SIG-M5 treated with dmso at 0.1 percent for 504 hours (cell line): ENCODE measurements at regions not wholly inside any gene's neighbourhood (a gene's known extent, or its start where the extent isn't known, plus 50 kb on each side); places are given as distances from the start of the nearest gene placed in this dataset.

Source experiments
- DNase-seq: peaks from one replicate; lab custom pipeline; 2025; ENCODE audit not compliant: unreplicated experiment; lab: John Stamatoyannopoulos, UW

DNA sequence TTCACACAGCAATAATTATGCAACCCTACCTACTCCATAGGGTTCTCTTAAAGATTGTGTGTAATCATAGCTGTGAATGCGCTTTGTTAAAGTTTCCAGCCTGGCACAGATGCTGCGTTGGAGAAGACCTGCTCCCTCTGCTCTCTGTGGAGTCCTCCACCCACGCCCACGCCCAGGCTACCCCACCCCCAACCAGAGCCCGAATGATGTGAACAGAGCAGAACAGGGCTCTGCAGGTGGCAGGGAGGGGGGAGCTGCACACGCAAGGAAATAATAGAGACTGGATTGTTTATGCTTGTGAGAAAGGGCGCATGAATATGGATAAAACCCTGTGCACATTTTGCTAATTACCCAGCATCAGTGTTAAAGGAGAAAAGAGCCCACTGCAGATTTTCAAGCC, 447.5 kb downstream of the BCL11A start:
- DNase-seq = peak; percentile 79

DNA sequence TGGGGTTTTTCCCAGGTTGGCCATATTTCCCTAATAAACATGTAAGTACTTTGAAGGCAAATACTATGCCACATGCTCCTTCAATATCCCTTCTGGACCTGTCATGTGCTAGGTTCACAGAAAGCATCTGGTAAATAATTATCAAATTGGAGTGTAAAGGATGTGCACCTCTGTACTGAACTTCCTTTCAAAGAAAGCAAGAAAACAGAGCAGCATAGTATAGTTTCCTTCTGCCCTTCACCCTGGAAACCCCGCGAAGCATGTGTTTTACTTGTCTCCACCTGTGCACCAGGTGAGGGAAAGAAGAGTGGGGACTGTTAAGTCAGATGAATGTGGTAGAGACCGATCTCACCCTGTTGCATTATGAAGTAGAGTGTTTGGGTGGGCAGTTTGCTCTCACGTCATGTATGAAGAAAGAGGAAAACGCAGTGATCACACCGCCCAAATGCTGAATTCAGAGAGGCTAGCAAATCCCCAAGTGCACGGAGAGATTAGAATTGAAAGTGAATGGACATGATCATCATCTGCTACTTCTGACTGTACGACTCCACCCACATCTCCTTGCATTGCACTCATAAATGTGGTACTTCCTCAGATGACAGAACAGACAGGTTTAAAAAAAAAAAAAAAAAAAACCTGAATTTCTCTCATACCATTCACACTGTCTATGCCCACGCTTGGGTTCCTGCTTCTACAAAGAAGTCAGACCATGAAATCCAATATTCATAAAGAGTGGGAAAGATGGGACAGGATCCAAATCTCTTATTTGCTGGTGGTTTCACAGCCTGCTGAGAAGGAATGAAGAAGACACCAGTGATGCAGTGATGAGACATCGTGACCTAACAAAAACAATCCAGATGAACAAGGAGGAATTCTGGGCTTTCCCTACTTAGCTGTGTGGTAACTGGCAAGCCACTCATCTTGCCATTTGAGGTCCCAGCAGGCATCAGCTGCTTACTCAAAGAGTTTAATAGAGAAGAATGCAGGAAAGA, 448.6 kb downstream of the BCL11A start:
- peak; percentile 86 for DNase-seq

DNA sequence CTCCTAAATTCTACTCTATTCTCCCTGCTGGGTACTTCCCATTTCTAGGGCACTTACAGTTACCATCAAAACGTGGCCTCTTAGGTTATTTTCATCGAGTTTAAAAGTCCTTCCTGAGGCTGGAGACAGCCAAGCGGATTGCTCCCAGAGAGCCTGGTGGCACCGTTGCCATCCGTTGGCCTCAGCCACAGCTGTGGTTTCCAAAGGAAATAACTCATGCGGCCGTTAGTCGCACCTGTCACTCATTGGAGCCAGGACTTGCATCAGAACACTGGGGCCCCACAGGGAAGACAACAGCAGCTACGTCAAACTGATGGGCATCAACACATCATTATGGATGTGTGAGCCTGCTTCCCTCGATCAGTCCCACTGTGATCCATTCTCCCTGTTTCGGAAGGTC, 453.4 kb downstream of the BCL11A start:
- peak; percentile 93 for DNase-seq

DNA sequence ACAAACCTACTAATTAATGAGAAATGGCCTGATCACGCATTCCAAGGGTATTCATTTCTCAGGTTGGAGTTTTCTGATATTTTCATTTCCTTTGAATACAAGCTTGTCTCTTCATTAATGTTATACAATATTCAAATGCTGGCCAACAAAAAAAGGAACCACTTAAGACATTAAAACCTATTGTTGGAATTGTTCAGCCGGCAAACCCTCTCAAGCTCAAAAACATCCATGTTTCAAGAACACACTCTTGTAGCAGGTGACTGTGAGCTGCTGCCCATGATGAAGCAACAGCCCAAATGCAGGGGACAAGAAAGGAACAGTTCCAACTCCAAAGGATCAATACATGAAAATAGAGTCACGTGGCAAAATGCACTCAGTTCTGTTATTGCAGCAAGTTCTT, 454.5 kb downstream of the BCL11A start:
- DNase-seq = no peak

DNA sequence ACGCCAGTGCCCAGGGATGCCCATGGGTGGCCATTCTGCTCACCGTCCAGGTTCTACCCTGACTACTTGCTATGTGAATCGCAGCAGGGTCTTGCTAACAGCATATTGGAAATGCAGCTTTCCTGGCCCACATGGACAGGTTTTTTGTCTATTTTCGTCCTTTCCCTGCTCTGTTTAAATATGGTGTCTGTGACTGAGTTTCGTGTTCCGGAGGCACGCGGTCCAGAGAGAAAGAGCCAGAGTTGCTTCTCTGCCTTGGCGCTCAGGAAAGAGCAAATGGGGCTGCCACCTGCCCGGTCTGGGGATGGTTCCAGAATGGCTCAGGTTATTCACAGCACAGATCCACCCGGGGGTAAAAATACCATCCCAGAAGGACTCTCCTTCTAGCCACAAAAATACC, 456.2 kb downstream of the BCL11A start:
- no peak for DNase-seq

DNA sequence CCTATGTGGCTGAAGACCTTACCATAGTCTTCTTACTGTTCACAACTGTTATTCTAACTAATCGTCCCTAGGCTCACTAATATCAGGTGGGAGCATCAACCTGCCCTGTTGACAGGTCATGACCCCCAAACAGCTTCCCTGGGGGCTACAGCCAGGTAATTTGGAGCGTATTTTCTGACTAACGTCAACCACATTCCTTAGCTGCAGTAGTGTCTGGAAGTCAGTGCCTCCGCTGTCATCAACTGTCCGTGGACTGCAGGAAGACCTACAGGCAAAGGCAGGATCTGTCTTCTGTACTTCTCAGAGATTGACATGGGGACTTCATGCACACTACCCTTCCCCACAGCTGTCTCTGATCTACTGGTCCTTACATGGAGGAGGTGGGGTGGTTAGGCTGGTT, 456.9 kb downstream of the BCL11A start:
- no peak for DNase-seq

DNA sequence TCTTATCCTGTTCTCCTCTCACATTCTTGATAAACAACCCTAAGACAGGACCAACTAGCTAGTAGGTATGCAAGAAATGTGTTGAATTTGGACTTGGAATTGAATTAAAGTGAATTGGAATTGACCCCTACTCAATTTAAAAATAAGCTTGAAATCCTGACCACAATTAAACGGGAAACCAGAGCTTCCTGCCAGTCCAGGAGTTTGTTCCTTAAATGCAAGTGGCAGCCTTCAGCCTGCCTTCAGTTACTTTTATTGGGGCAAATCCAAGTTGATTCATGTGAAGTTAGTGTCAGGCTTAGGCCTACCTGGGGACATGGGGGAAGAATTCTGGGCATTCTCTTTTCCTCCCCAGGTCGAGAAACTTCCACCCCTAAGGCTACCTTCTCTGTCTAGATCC, 457.6 kb downstream of the BCL11A start:
- no peak for DNase-seq

DNA sequence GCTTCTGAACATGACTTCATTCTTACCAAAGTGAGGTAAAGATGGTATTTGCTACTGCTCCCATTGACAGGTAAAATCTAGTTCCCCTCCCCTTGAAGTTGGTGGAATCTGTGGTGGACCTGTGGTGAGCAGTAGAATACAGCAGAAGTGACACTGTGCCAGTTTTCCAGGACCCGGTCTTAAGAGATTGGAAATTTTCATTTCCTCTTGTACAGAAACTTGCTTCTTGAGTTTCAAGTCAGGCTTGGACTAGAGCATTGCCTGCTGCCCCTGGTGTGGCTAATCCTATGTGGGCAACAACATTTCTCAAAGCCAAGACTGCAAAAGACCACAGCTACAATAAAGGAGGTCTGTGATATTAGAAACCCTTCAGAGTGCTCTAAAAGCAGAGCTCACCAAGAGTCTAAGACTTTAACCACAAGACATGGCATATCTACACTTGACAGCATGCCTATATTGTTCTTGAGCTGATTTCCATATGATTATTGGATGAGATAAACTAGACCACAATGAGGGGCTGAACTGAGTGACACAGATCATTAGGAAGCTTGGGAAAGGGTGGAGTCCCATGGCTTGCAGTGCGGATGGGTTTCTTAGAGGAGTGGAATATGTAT, 458.1 kb downstream of the BCL11A start:
- DNase-seq = no peak

DNA sequence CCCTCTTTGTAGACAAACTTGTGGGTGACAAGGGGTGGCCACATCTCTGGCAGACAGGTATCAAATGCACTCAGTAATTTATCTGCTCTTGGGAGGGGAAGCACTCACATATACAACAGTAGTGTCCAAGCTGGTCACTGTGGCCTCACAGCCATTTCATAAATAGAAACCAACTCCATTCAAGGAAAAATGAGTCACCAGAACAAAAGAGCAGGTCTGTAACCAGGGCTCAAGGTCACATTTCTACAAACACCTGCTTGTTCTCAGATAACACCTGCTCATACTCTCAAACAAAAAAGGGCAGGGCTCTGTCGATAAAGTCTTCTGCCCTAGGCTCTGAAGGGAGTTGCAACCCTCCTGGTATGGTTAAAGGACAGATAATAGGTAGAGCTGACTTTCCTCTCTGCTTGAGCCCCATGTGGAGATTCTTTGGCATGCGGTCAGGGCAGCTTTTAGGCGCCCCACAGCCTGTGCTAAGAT, 459.0 kb downstream of the BCL11A start:
- DNase-seq = no peak

DNA sequence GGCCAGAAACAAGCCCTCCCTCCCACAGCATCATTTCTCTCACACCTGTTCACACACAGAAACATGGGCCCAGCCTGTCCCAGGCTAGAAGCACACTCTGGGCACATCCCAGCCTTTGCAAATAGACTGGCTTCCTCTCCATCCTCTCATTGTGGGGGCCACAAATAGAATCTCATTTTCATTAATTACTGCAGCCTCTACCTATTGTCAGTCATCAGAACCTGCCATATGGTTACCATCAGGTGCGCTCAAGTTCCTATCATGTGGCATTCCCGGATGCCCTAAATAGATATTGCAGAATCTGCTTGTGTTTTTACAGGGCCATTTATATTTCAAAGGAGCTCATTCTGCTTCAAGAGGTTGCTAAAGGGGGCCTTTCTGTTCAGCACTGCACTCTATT, 460.7 kb downstream of the BCL11A start:
- no peak for DNase-seq

DNA sequence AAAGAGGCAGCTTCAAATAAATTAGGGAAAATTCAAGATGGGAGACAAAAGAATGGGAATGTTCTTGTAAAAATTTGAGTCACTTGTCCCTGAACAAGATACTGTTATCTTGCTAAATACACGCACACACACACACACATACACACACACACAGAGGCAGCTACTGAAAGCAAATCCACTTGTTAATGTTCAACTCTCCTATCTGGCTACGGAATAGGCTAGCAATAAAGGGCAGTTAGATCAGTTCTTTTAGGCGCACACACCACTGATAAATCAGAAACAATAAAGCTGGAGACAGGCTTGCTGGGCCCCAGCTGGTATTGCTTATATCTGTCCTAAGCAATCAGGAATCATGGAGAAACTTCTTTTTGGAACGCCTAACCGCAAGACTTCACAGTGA, 461.6 kb downstream of the BCL11A start:
- no peak for DNase-seq

DNA sequence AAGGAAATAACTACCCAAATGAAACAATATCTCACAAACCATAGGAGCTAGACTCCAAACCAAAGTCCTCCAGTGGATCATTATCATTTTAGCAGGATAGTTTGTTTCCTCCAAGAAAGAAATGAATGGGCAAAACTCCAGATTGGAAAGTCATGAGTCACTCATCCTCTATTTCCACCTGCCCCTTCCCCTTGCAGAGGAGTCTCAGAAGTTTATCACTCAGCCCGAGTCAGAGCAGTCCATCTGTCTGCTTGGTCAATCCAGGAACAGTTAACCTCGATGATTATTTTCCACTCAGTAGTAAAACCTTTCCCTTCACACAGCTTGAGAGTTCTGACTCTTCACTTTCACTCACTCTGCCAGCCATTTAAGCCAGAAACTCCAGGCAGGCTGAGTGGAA, 462.2 kb downstream of the BCL11A start:
- DNase-seq = no peak

DNA sequence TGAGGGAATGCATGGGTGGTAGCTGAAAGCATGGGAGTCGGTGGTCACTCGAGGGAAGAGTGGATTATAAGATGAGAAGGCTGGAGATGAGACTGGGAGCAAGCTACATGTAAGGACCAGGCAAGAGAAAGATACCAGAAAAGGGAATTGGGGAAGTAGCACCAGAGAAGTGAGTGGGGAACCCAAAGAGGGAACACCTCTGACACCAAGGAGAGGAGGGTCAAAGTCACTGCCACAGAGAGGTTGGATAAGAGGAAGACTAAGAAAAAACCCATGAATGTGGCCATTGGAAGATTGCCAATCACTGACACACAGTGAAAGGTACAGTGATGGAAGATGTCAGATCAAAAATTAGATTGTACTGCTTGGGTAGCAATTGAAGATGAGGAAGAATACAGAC, 473.9 kb downstream of the BCL11A start:
- DNase-seq = peak; percentile 23

DNA sequence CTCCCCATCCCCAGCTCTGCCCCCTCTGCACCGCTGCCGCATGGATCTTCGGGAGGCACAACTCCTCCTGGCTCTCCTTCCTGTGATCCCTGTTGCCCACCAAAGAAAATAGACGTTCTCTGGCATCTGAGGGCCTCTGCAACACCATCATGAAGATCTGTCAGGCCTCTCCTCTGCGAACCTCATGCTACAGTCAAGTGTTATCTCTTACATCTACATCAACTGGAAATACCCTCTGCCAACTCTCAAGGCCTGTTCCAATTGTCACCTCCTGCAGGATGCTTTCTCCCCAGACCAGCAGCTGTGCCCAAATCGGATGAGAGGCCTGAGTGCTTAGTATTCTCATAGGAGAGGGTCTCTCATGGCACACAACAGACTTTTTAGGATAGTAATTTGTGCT, 478.4 kb downstream of the BCL11A start:
- DNase-seq = no peak

DNA sequence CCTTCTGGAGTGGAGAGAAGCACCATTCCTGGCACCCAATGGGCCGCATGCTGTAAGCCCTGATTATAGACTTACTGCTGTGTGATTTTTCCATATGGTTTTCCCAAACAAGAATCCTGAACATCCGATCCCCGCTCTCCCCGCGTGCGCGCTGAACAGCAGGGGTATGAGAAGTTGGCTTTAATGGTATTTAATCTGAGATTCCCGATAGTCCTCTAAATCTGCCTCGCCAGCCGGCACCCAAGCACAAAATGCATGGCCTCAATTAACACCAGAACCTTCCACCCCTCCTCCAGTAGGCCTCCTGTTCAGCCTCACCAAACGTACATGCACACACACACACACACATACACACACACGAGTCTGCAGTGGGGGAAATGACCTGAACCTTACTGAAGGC, 480.3 kb downstream of the BCL11A start:
- no peak for DNase-seq

DNA sequence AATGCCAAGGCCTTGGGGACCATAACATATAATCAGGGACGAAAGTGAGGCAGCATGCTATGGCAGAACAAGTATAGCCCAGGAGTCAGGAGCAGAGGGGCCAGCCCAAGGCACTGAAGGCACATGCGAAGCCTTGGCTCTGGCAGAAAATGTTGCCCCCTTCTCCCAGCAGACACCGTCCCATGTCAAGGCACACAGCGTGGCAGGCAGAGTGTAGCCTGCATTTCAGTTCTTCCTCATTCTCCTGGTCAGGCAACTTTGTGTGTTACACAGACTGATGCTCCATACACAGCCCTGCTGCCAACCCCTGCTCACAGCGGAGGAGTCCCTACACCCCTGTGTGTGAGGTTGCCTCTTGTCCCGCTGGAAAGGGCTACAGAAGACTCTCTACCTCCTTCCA, 480.8 kb downstream of the BCL11A start:
- DNase-seq = no peak

DNA sequence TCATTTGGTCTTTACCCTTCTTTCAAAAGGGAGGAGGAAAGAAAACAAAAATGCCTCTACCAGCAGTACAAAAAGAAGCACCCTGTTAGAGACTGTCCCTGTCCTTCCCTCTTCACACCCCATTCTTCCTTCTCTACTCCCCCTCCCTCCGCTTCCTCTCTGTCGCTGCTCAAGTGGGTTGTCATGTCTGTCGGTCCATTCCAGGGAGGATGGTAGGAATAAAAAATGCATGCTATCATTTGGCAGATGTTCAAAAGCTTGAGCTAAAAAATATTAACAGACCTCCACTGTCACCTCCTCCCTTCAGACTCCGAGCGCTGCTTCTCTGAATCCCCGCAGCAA, 482.0 kb downstream of the BCL11A start:
- no peak for DNase-seq

DNA sequence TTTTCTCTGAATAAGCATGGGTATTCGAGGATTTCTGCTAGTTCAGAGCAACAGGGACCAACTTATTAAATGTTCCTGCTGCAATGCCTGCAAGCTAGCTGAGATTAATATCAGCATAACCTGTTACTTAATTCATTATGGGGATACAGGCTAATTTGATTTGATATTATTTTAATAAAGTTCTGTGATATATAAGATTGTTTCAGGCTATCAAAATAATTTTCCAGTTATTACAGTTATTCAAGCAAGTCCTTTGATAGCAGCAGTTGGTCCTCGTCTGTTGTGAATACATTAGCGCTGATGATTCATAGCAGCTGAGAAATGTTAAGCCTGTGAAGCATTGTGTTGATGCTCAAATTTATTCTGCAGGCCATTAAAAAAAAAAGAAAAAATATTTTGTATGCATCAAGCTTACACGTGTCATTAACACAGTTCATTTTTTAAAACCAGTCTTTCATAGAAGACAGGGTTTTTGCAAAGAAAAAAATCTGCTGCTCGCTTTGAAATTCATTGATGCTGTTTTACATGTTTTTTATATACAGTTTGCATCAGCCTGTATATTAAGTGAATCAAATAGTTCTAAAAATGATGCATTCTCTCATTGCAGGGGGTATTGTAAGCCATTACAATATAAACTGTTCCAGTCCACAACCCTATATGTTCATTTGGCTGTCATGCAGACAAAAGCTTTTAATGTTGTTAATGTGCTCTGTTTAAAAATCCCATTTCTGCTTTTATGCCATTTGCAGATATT, 482.5 kb downstream of the BCL11A start:
- no peak for DNase-seq

DNA sequence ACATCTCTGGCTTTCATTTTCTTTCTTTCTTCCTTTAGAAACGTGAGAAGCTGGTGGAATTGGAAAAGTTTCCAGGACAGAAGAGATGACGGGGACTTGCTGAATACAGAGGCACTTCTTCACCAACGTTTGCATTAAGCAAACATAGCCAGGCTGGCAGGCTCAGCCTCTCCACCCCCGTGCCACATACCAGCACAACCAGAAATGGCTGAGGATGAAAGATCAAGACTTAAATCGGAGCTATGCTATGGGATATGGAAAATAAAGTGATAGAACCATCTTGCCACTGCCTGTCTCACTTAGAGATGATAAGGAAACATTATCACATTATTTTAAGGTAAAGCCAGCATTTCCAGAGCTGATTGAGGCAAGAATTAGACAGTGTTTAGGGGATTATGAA, 483.3 kb downstream of the BCL11A start:
- DNase-seq = no peak

DNA sequence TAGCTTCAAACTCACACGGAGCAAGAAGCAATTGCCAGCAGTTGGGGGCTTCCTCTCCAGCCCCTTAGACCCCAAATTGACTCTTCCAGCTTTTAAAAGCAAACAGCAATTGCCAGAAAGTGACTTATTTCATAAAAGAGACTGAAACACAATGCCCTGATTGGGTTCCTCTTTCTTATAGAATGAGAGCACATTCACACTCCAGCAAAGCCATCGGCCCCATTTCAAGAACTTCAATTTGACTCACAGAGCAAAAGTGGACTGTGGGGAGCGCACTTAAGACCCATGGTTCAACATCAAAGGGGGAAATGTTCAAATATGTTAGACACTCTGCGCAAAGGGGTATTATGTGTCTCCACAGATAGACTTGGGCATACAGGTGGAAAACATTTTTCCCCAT, 484.7 kb downstream of the BCL11A start:
- no peak for DNase-seq

DNA sequence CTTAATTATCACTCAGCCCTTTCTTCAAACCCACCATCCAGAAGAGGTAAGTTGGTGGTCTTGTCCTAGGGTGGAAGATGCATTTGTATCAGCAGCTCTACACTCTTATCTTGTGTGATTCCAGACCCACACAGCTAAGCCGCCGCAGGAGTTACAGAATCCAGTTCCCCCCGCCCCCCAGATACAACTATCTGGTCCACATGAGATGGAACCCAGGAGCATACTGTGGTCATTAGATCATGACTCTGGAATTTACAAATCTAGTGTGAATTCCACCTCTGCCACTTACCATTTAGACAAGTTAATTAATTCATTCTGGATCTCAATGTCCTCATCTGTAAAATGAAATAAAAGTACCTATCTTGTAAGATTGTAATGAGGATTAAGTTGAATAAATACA, 486.4 kb downstream of the BCL11A start:
- no peak for DNase-seq
